Keratinocyte (primary cell): ENCODE measurements at regions not wholly inside any gene's neighbourhood (a gene's known extent, or its start where the extent isn't known, plus 50 kb on each side); places are given as distances from the start of the nearest gene placed in this dataset.
A peak's percentile ranks its signal among the peaks of the same experiment; 100 is the strongest.

ENCODE experiments used
- DNase-seq: peaks from one replicate; pipeline ENCODE4 v3.0.0-alpha.2; 2011; ENCODE audit warnings: low read depth, missing footprints, low spot score
- FAIRE-seq: peaks from 2 replicates; lab custom pipeline; 2011; peaks lifted over from hg19 to GRCh38; lab: Jason Lieb, UNC
- H2AFZ ChIP-seq: 2 replicates; pipeline ENCODE4 v1.6.0; 2012; ENCODE audit warnings: low read length, control low read depth, inconsistent platforms; ENCODE audit not compliant: control insufficient read depth
- H3K27ac ChIP-seq: 2 replicates; pipeline ENCODE4 v1.5.1; 2011; ENCODE audit warnings: low read length; ENCODE audit not compliant: control insufficient read depth, insufficient read depth
- H3K27me3 ChIP-seq: 3 replicates; pipeline ENCODE4 v1.6.0; 2011; ENCODE audit warnings: low read length; ENCODE audit not compliant: control insufficient read depth, insufficient read depth; ENCODE audit errors: extremely low read depth
- H3K36me3 ChIP-seq, 2 experiments: 2 replicates in 1 of 2; 3 replicates in 1 of 2; pipeline ENCODE4 v1.5.1; 2011; ENCODE audit warnings: low read length in 2 of 2, mild to moderate bottlenecking in 1 of 2; ENCODE audit not compliant: control insufficient read depth in 2 of 2, insufficient read depth in 2 of 2; ENCODE audit errors: extremely low read depth in 1 of 2
- H3K4me1 ChIP-seq: 3 replicates; pipeline ENCODE4 v1.5.1; 2011; ENCODE audit warnings: low read length; ENCODE audit not compliant: control insufficient read depth, insufficient read depth; ENCODE audit errors: extremely low read depth
- H3K4me2 ChIP-seq: 3 replicates; pipeline ENCODE4 v1.6.0; 2011; ENCODE audit warnings: low read depth, low read length; ENCODE audit not compliant: control insufficient read depth, insufficient read depth; ENCODE audit errors: extremely low read depth
- H3K4me3 ChIP-seq, 3 experiments: fragments of 200-600 bp in 1 of 3; sonication (generic) in 1 of 3; 2 replicates in 2 of 3; 3 replicates in 1 of 3; pipeline ENCODE4 v1.5.1; 2011 to 2016; ENCODE audit warnings: low read length in 3 of 3, mild to moderate bottlenecking in 3 of 3, control low read depth in 2 of 3, inconsistent platforms in 1 of 3, low read depth in 1 of 3, mixed read lengths in 1 of 3, mixed run types in 1 of 3, moderate library complexity in 1 of 3; ENCODE audit not compliant: control insufficient read depth in 2 of 3, insufficient read depth in 2 of 3; ENCODE audit errors: extremely low read depth in 1 of 3
- H3K79me2 ChIP-seq: 2 replicates; pipeline ENCODE4 v1.6.0; 2012; ENCODE audit warnings: low read length; ENCODE audit not compliant: control insufficient read depth, insufficient read depth
- H3K9ac ChIP-seq: 3 replicates; pipeline ENCODE4 v1.6.0; 2011; ENCODE audit warnings: low read length; ENCODE audit not compliant: control insufficient read depth, insufficient read depth; ENCODE audit errors: extremely low read depth
- H3K9me1 ChIP-seq: 3 replicates; pipeline ENCODE4 v1.6.0; 2011; ENCODE audit warnings: low read length; ENCODE audit not compliant: control insufficient read depth, insufficient read depth; ENCODE audit errors: extremely low read depth
- H3K9me3 ChIP-seq: 2 replicates; pipeline ENCODE4 v1.5.1; 2012; ENCODE audit warnings: low read depth, low read length; ENCODE audit not compliant: control insufficient read depth
- H4K20me1 ChIP-seq: 3 replicates; pipeline ENCODE4 v1.6.0; 2011; ENCODE audit warnings: low read length; ENCODE audit not compliant: control insufficient read depth, insufficient read depth; ENCODE audit errors: extremely low read depth
- EZH2 ChIP-seq: IDR thresholded peaks from one replicate; pipeline ENCODE4 v1.6.1; 2012; ENCODE audit warnings: inconsistent platforms, mild to moderate bottlenecking, low read length, moderate library complexity
- dilution Hi-C: fragments of 300-500 bp; cut with MboI; formaldehyde crosslinking; loops from one replicate; pipeline ENCODE4 v1.7.0; 2020; ENCODE audit warnings: low sequenced_read_pairs; ENCODE audit not compliant: extremely low pct_ligation_motif_present
- TF ChIP-seq, protein P1 (sequence below), 3 experiments: IDR thresholded peaks in 1 of 3; conservative IDR thresholded peaks in 1 of 3; optimal IDR thresholded peaks in 1 of 3; 2 replicates in 2 of 3; 3 replicates in 1 of 3; pipeline versions ENCODE3 to v1.5.1; 2011; ENCODE audit warnings: low read length in 3 of 3, mild to moderate bottlenecking in 3 of 3, moderate library complexity in 2 of 3, control low read depth in 1 of 3, inconsistent platforms in 1 of 3; ENCODE audit not compliant: insufficient read depth in 2 of 3; ENCODE audit errors: extremely low read depth in 1 of 3

- Histone ChIP-seq H3K4me3 (no peak overlapping the region), H3K4me2 (no peak overlapping the region), H3K9ac (no peak overlapping the region), H3K27me3 (no peaks in the 10 kb centered on the region), H3K36me3 (no peaks in the 10 kb centered on the region), H3K9me1 (no peaks in the 10 kb centered on the region), H3K27ac (no peak overlapping the region), H2AFZ (no peak overlapping the region), H3K79me2 (no peaks in the 10 kb centered on the region), H3K9me3 (no peaks in the 10 kb centered on the region), H3K4me1 (peaks cover 44% of the 10 kb centered on the region), H4K20me1 (no peaks in the 10 kb centered on the region)
- no peak for TF ChIP-seq EZH2
- TF ChIP-seq, protein P1, sequence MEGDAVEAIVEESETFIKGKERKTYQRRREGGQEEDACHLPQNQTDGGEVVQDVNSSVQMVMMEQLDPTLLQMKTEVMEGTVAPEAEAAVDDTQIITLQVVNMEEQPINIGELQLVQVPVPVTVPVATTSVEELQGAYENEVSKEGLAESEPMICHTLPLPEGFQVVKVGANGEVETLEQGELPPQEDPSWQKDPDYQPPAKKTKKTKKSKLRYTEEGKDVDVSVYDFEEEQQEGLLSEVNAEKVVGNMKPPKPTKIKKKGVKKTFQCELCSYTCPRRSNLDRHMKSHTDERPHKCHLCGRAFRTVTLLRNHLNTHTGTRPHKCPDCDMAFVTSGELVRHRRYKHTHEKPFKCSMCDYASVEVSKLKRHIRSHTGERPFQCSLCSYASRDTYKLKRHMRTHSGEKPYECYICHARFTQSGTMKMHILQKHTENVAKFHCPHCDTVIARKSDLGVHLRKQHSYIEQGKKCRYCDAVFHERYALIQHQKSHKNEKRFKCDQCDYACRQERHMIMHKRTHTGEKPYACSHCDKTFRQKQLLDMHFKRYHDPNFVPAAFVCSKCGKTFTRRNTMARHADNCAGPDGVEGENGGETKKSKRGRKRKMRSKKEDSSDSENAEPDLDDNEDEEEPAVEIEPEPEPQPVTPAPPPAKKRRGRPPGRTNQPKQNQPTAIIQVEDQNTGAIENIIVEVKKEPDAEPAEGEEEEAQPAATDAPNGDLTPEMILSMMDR (optimal IDR thresholded peaks at IDR 0.05 in 1 of 3, IDR thresholded peaks at IDR 0.05 in 1 of 3, conservative IDR thresholded peaks at IDR 0.05 in 1 of 3; ENCODE audit: extremely low read depth in 1 of 3, insufficient read depth in 2 of 3, low read length in 3 of 3), result no peak
- DNase-seq (no peak), FAIRE-seq (no peak)
- dilution Hi-C loops, result no loop called here
Measured at GRCh38 chr2:220227266-220227920, 600.0 kb downstream of the SLC4A3 start.

- Histone ChIP-seq H3K79me2 (no peaks in the 10 kb centered on the region), H3K36me3 (no peaks in the 10 kb centered on the region), H3K4me2 (peak overlapping the region; percentile 51), H2AFZ (peak overlapping the region; percentile 16), H3K9me1 (no peaks in the 10 kb centered on the region), H3K27me3 (no peaks in the 10 kb centered on the region), H3K9ac (no peak overlapping the region), H3K9me3 (no peaks in the 10 kb centered on the region), H3K27ac (no peak overlapping the region), H3K4me1 (peaks cover 38% of the 10 kb centered on the region), H4K20me1 (no peaks in the 10 kb centered on the region), H3K4me3 (no peak overlapping the region)
- TF ChIP-seq, protein P1 (optimal IDR thresholded peaks at IDR 0.05 in 1 of 3, IDR thresholded peaks at IDR 0.05 in 1 of 3, conservative IDR thresholded peaks at IDR 0.05 in 1 of 3; ENCODE audit: extremely low read depth in 1 of 3, insufficient read depth in 2 of 3, low read length in 3 of 3), result no peak
- TF ChIP-seq EZH2, result no peak
- DNase-seq (peak; percentile 45), FAIRE-seq (peak; percentile 87)
- dilution Hi-C loops, result no loop called here
Measured at GRCh38 chr2:220228310-220229006, 601.0 kb downstream of the SLC4A3 start.
